OCI-LY3 (cell line): ENCODE measurements at regions not wholly inside any gene's neighbourhood (a gene's known extent, or its start where the extent isn't known, plus 50 kb on each side); places are given as distances from the start of the nearest gene placed in this dataset.

Experiments
- H2AFZ ChIP-seq: fragments of 200-600, 300-600 bp; shearing (Covaris generic); 2 replicates; pipeline ENCODE4 v1.6.0; 2014; ENCODE audit warnings: antibody characterized with exemption, low read depth, low read length
- H3K27ac ChIP-seq: fragments of 200-600, 300-600 bp; sonication (generic); 2 replicates; pipeline ENCODE4 v1.5.1; 2014; ENCODE audit warnings: mild to moderate bottlenecking, low read length, moderate library complexity, mixed read lengths
- H3K27me3 ChIP-seq: fragments of 200-600, 300-600 bp; sonication (generic); 2 replicates; pipeline ENCODE4 v1.6.1; 2014; ENCODE audit warnings: low read depth, low read length, mixed read lengths
- H3K36me3 ChIP-seq: fragments of 200-600, 300-600 bp; sonication (generic); replicated peaks from 2 replicates; pipeline ENCODE3; 2014; ENCODE audit warnings: low read depth, low read length, mixed read lengths
- H3K4me1 ChIP-seq: fragments of 300-600, 200-600 bp; sonication (generic); 2 replicates; pipeline ENCODE4 v1.6.1; 2014; ENCODE audit warnings: low read length, mixed read lengths
- H3K4me2 ChIP-seq: fragments of 200-600, 300-600 bp; sonication (generic); 2 replicates; pipeline ENCODE4 v1.6.1; 2014; ENCODE audit warnings: low read length, mixed read lengths
- H3K4me3 ChIP-seq: fragments of 300-600, 200-600 bp; sonication (generic); 2 replicates; pipeline ENCODE4 v1.5.1; 2014; ENCODE audit warnings: antibody characterized with exemption, mild to moderate bottlenecking, low read length, moderate library complexity
- H3K79me2 ChIP-seq: fragments of 300-600, 200-600 bp; shearing (Covaris generic); 2 replicates; pipeline ENCODE4 v1.6.1; 2014; ENCODE audit warnings: mild to moderate bottlenecking, low read length, mixed read lengths
- H3K9ac ChIP-seq: fragments of 300-600, 200-600 bp; shearing (Covaris generic); 2 replicates; pipeline ENCODE4 v1.6.0; 2014; ENCODE audit warnings: mild to moderate bottlenecking, low read length, moderate library complexity
- H3K9me3 ChIP-seq: fragments of 200-600, 300-600 bp; shearing (Covaris generic); 2 replicates; pipeline ENCODE4 v1.6.1; 2014; ENCODE audit warnings: low read length, mixed read lengths; ENCODE audit not compliant: insufficient read depth
- H4K20me1 ChIP-seq: fragments of 200-600, 300-600 bp; sonication (generic); 2 replicates; pipeline ENCODE4 v1.6.1; 2016; ENCODE audit warnings: low read length, mixed read lengths; ENCODE audit not compliant: insufficient read depth
- CTCF ChIP-seq: fragments of 200-600, 300-600 bp; sonication (generic); IDR thresholded peaks from 2 replicates; pipeline ENCODE4 v1.5.1; 2014; ENCODE audit warnings: antibody characterized with exemption, low read length, low read depth
- EZH2phosphoT487 ChIP-seq: fragments of 200-600 bp; shearing (Covaris generic); IDR thresholded peaks from 2 replicates; pipeline ENCODE4 v1.6.1; 2018; ENCODE audit warnings: antibody characterized with exemption, mixed run types, low read depth

- TF ChIP-seq EZH2phosphoT487 (no peak), CTCF (no peak)
- Histone ChIP-seq H4K20me1 (no peaks in the 10 kb centered on the region), H3K36me3 (no peaks in the 10 kb centered on the region), H3K27me3 (no peaks in the 10 kb centered on the region), H3K79me2 (no peaks in the 10 kb centered on the region), H3K4me1 (no peaks in the 10 kb centered on the region), H3K9ac (no peak overlapping the region), H2AFZ (no peak overlapping the region), H3K9me3 (no peaks in the 10 kb centered on the region), H3K4me3 (no peak overlapping the region), H3K27ac (no peak overlapping the region), H3K4me2 (no peak overlapping the region)
Measured at GRCh38 chr18:39305766-39306165, 1740.2 kb upstream of the CELF4 start.

GRCh38 chr18:39302481-39302880 lies 1736.9 kb upstream of the CELF4 start:
- TF ChIP-seq EZH2phosphoT487: no peak
- TF ChIP-seq CTCF: no peak

GRCh38 chr18:39299152-39299551 lies 1733.6 kb upstream of the CELF4 start:
- no peaks in the 10 kb centered on the region; the same call in 1 of the 2 replicates for H3K9me3 ChIP-seq
- no peaks in the 10 kb centered on the region for H3K27me3 ChIP-seq
- no peak overlapping the region for H3K27ac ChIP-seq
- no peaks in the 10 kb centered on the region for H3K79me2 ChIP-seq
- TF ChIP-seq EZH2phosphoT487 (no peak), CTCF (no peak)
- no peaks in the 10 kb centered on the region for H4K20me1 ChIP-seq
- peaks cover 3% of the 10 kb centered on the region; the same call in 1 of the 2 replicates for H3K4me1 ChIP-seq
- no peaks in the 10 kb centered on the region for H3K36me3 ChIP-seq
- no peak overlapping the region for H2AFZ ChIP-seq
- H3K9ac ChIP-seq: no peak overlapping the region
- H3K4me2 ChIP-seq: no peak overlapping the region
- no peak overlapping the region for H3K4me3 ChIP-seq

More at GRCh38 chr18:39302481-39302880, 1736.9 kb upstream of the CELF4 start:
- H3K9ac ChIP-seq: no peak overlapping the region
- no peaks in the 10 kb centered on the region for H3K9me3 ChIP-seq
- no peak overlapping the region for H3K4me3 ChIP-seq
- H3K4me1 ChIP-seq: no peaks in the 10 kb centered on the region
- H4K20me1 ChIP-seq: no peaks in the 10 kb centered on the region
- H3K27ac ChIP-seq: no peak overlapping the region
- H3K79me2 ChIP-seq: no peaks in the 10 kb centered on the region
- H3K27me3 ChIP-seq: no peaks in the 10 kb centered on the region
- H2AFZ ChIP-seq: no peak overlapping the region
- H3K36me3 ChIP-seq: no peaks in the 10 kb centered on the region
- H3K4me2 ChIP-seq: no peak overlapping the region

- Histone ChIP-seq H3K4me1 (peaks cover 3% of the 10 kb centered on the region; the same call in 1 of the 2 replicates), H3K36me3 (no peaks in the 10 kb centered on the region), H3K27me3 (no peaks in the 10 kb centered on the region), H3K4me2 (no peak overlapping the region), H4K20me1 (no peaks in the 10 kb centered on the region), H3K9ac (no peak overlapping the region), H3K4me3 (no peak overlapping the region), H3K79me2 (no peaks in the 10 kb centered on the region), H3K9me3 (no peaks in the 10 kb centered on the region; the same call in 1 of the 2 replicates), H2AFZ (no peak overlapping the region), H3K27ac (no peak overlapping the region)
- TF ChIP-seq CTCF: no peak
Measured at GRCh38 chr18:39297225-39297624, 1731.6 kb upstream of the CELF4 start.
